ENCODE measurements at regions not wholly inside any gene's neighbourhood (a gene's known extent, or its start where the extent isn't known, plus 50 kb on each side); places are given as distances from the start of the nearest gene placed in this dataset.
A peak's percentile ranks its signal among the peaks of the same experiment; 100 is the strongest.

DNA sequence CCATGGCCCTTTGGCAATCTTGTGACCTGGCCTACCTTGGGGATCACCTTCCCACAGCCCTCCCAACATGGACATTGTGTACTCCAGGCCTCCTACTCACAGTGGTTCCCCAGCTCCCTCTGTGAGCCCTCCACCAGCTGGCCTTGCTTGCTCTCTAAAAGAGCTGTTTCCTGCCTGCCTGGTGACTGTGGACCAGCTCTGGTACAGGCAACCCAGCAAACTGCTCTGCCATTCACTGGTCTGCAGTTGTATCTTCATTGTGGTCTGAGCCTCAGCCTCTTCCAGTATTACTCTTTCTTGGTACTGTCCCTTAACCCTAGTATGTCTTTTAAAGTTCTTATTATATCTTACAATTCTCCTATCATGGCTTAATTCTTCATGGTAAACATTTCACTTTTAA lies 236.2 kb downstream of the KTN1 start:
- Histone ChIP-seq H3K27ac (no peak overlapping the region), H3K36me3 (no peaks in the 10 kb centered on the region), H3K9me3 (ENCODE audit: low read depth) (no peaks in the 10 kb centered on the region), H3K4me1 (ENCODE audit: low read depth) (no peaks in the 10 kb centered on the region), H3K4me3 (no peak overlapping the region), H3K27me3 (no peaks in the 10 kb centered on the region)
- no peak for DNase-seq (ENCODE audit: low read depth in 1 of 2, low spot score in 1 of 2)
- TF ChIP-seq CTCF (IDR thresholded peaks at IDR 0.05; ENCODE audit: low read depth, low read length), result no peak

DNA sequence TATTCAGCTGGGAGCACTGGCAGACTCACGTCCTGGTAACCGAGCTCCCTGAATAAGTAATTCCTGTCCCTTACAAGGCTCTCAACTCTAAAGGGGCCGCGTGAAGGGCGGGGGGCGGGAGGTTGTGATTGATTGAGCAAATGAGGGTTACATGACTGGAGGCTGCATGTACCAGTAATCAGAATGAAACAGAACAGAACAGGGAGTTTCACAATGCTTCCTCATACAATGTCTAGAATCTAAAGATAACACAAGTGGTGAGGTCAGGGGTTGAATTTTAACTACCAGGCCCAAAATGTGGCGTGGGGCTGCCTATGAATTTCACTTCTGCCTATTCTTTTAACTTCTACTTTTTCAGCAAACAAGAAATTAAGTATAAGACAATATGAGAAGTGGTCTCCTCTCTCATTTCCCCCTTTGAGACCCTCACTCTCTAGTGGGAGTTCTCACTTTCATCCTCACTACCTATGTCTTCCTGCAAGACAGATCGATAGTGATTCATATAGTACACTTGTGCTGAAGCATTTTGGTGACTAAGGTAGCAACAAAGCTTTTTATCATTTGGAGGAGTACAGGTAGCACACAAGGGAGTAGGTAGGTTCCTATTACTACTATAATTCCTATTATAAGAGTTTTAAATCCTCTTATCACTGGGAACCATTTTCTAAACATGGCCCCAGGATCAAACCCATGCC lies 239.8 kb downstream of the KTN1 start:
- DNase-seq (ENCODE audit: low read depth in 1 of 2, low spot score in 1 of 2), result peak in 1 of 2 donors; percentile 42
- Histone ChIP-seq H3K36me3 (no peaks in the 10 kb centered on the region), H3K9me3 (ENCODE audit: low read depth) (no peaks in the 10 kb centered on the region), H3K4me3 (no peak overlapping the region), H3K27ac (no peak overlapping the region), H3K27me3 (no peaks in the 10 kb centered on the region), H3K4me1 (ENCODE audit: low read depth) (no peaks in the 10 kb centered on the region)
- TF ChIP-seq CTCF (IDR thresholded peaks at IDR 0.05; ENCODE audit: low read depth, low read length), result no peak

- no peaks in the 10 kb centered on the region for H3K4me1 ChIP-seq (ENCODE audit: low read depth)
- no peak for TF ChIP-seq CTCF (IDR thresholded peaks at IDR 0.05; ENCODE audit: low read depth, low read length)
- no peak for DNase-seq (ENCODE audit: low read depth in 1 of 2, low spot score in 1 of 2)
- no peak overlapping the region for H3K4me3 ChIP-seq
- no peak overlapping the region for H3K27ac ChIP-seq
- H3K9me3 ChIP-seq (ENCODE audit: low read depth), result no peaks in the 10 kb centered on the region
- no peaks in the 10 kb centered on the region for H3K36me3 ChIP-seq
- H3K27me3 ChIP-seq, result no peaks in the 10 kb centered on the region
Observed at GRCh38 chr14:55822906-55823305, 242.9 kb downstream of the KTN1 start.

DNA sequence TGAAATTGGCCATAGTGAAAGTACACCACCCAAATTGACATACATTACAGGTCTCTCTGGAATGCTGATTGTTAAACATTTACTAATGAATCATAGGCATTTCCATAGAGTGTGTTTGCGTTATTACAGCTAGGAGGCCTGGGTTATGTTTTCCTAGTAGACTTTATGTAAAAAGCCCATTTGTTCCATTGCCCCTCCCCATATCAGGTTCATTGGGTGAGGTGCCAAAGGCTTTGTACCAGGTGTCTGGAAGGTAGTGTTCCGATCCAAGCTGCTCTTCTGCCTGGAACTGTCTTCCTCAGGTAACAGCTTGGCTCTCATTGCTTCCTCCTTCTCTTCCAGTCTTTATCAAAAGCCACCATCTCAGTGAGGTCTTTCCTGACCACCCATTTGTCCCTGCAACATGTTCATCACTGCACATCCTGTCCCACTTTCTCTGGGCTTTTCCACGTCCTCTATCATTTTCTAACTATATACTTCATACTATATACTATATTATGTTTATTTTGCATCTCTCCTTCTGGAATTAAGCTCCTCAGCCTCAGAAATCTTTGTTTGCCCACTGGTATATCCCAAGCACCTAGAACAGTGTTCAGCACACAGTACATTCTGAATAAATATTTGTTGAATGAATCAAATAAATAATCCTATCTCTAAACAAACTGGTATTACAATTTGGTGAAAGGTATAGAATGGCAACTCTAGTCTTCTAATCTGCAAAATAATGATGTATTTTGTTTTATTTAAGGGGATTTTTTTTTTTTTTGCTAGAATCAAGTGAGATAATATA lies 252.3 kb downstream of the KTN1 start:
- Histone ChIP-seq H3K27ac (no peak overlapping the region), H3K9me3 (ENCODE audit: low read depth) (no peaks in the 10 kb centered on the region), H3K27me3 (no peaks in the 10 kb centered on the region), H3K4me1 (ENCODE audit: low read depth) (peaks cover 13% of the 10 kb centered on the region), H3K4me3 (no peak overlapping the region), H3K36me3 (no peaks in the 10 kb centered on the region)
- DNase-seq (ENCODE audit: low read depth in 1 of 2, low spot score in 1 of 2), result no peak
- TF ChIP-seq CTCF (IDR thresholded peaks at IDR 0.05; ENCODE audit: low read depth, low read length), result no peak

GRCh38 chr14:55832974-55833373 lies 253.0 kb downstream of the KTN1 start:
- TF ChIP-seq CTCF (IDR thresholded peaks at IDR 0.05; ENCODE audit: low read depth, low read length), result no peak
- no peak overlapping the region for H3K4me3 ChIP-seq
- H3K27me3 ChIP-seq, result no peaks in the 10 kb centered on the region
- H3K27ac ChIP-seq, result no peak overlapping the region
- H3K36me3 ChIP-seq, result no peaks in the 10 kb centered on the region
- DNase-seq (ENCODE audit: low read depth in 1 of 2, low spot score in 1 of 2), result no peak
- H3K9me3 ChIP-seq (ENCODE audit: low read depth), result no peaks in the 10 kb centered on the region
- peaks cover 13% of the 10 kb centered on the region for H3K4me1 ChIP-seq (ENCODE audit: low read depth)

Measured in cardiac muscle cell (in vitro differentiated cells and primary cell).